C4-2B (cell line): ENCODE measurements at regions not wholly inside any gene's neighbourhood (a gene's known extent, or its start where the extent isn't known, plus 50 kb on each side); places are given as distances from the start of the nearest gene placed in this dataset.

Experiments
- H3K27ac ChIP-seq: fragments of 450-650 bp; 2 replicates; pipeline ENCODE4 v1.5.1; 2017
- CTCF ChIP-seq: fragments of 450-650 bp; conservative IDR thresholded peaks from 2 replicates; pipeline ENCODE4 v1.5.1; 2017; ENCODE audit warnings: mild to moderate bottlenecking
- ZFX ChIP-seq: fragments of 450-650 bp; IDR thresholded peaks from 2 replicates; pipeline ENCODE4 v1.6.1; 2017

- TF ChIP-seq ZFX (no peak), CTCF (no peak)
- H3K27ac ChIP-seq: no peak overlapping the region
These were observed 145.4 kb upstream of the SPOPL start for GRCh38 chr2:138356178-138356577.

GRCh38 chr2:138359532-138359931 is 142.0 kb upstream of the SPOPL start:
- H3K27ac ChIP-seq: no peak overlapping the region
- TF ChIP-seq CTCF (no peak), ZFX (no peak)

GRCh38 chr2:138364554-138365162 is 136.9 kb upstream of the SPOPL start:
- TF ChIP-seq ZFX (no peak), CTCF (no peak)
- no peak overlapping the region for H3K27ac ChIP-seq

GRCh38 chr2:138365581-138365980 is 136.0 kb upstream of the SPOPL start:
- TF ChIP-seq CTCF (no peak), ZFX (no peak)

GRCh38 chr2:138369856-138370255 is 131.7 kb upstream of the SPOPL start:
- no peak overlapping the region for H3K27ac ChIP-seq
- TF ChIP-seq CTCF (no peak), ZFX (no peak)

More at GRCh38 chr2:138365581-138365980, 136.0 kb upstream of the SPOPL start:
- H3K27ac ChIP-seq: no peak overlapping the region

GRCh38 chr2:138373993-138374408 is 127.6 kb upstream of the SPOPL start:
- no peak overlapping the region for H3K27ac ChIP-seq
- TF ChIP-seq CTCF (peak; percentile 78), ZFX (no peak)

GRCh38 chr2:138381373-138381772 is 120.2 kb upstream of the SPOPL start:
- TF ChIP-seq CTCF (no peak), ZFX (no peak)
- no peak overlapping the region for H3K27ac ChIP-seq
